Astrocyte of the cerebellum (primary cell): ENCODE measurements at regions not wholly inside any gene's neighbourhood (a gene's known extent, or its start where the extent isn't known, plus 50 kb on each side); places are given as distances from the start of the nearest gene placed in this dataset.

ENCODE experiments used
- DNase-seq: peaks from one replicate; pipeline ENCODE4 v3.0.0-alpha.2; 2011; ENCODE audit warnings: low read depth
- H3K4me3 ChIP-seq: 2 replicates; pipeline ENCODE4 v1.5.1; 2011; ENCODE audit warnings: mild to moderate bottlenecking, low read depth, low read length, moderate library complexity
- CTCF ChIP-seq: IDR thresholded peaks from 2 replicates; pipeline ENCODE4 v1.5.1; 2012; ENCODE audit warnings: low read length, low read depth, moderate library complexity, mild to moderate bottlenecking; ENCODE audit errors: missing control alignments
- in situ Hi-C: cut with HindIII; loops from 2 replicates; pipeline ENCODE4 v1.10.0; 2017; ENCODE audit warnings: low sequenced_read_pairs

DNA sequence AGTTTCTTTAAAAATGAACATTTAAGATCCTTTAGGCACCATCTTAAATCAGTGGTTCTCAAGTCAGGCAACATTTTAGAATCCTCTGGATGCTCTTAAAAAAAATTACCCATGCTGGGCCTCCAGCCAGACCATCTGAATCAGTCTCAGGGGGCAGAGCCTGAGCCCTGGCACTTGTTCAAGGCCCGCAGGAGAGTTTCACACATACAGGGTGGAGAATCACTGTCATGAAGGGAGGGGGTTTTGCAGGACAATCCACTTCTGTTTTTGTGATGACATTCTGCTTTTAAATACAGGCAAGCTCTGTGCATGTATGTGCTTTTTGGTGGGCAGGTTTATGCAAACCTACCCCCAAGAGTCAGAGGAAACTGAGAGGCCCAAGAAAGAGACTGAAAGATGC, 268.6 kb downstream of the SEC23IP start:
- no peak overlapping the region for H3K4me3 ChIP-seq
- in situ Hi-C loops: no loop called here
- TF ChIP-seq CTCF: no peak
- no peak for DNase-seq

- in situ Hi-C loops: no loop called here
- no peak overlapping the region for H3K4me3 ChIP-seq
- no peak for DNase-seq
- TF ChIP-seq CTCF: no peak
Measured at GRCh38 chr10:120162471-120162870, 269.9 kb downstream of the SEC23IP start.

DNA sequence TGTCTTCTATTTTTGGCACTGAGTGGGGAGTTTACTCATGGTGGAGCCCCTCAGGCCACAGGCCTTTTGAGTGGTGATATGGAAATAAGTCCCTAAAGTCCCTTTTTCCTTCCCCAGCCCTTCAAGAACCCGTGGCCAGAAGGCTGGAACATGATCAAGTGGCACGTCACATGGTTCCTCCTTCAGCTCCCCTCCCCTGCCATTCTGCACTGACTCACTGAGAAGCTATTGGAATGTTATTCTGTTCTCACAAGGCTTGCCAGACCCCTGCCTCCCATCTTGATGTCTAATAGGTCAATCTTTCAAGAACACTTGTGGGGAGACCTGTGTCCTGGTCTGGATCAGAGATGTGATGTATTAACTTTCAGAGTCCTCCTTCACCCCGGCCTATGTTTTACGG, 279.8 kb downstream of the SEC23IP start:
- in situ Hi-C loops: no loop called here
- TF ChIP-seq CTCF: no peak

DNA sequence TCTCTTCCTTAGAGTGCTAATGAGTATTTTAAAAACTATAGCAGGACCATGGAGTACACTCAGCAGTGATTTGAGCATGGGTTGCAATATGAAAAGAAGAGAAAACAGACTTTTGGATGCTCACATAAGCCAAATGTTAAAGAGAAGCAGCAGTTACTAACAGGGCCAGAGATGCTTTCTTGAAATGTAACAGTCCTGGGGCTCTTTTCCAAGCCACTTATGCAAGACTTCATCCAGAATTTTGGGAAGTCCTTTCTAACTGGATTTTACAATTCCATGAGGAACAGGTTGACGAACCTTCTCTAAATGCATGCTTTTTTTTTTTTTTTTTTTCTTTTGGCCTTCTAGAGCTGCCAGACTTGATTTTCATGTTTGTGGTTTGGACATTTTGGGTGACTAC, 282.0 kb downstream of the SEC23IP start:
- H3K4me3 ChIP-seq: no peak overlapping the region
- in situ Hi-C loops: no loop called here
- DNase-seq: no peak
- TF ChIP-seq CTCF: no peak

More for the DNA sequence above, 279.8 kb downstream of the SEC23IP start:
- peak; percentile 34 for DNase-seq
- no peak overlapping the region for H3K4me3 ChIP-seq

DNA sequence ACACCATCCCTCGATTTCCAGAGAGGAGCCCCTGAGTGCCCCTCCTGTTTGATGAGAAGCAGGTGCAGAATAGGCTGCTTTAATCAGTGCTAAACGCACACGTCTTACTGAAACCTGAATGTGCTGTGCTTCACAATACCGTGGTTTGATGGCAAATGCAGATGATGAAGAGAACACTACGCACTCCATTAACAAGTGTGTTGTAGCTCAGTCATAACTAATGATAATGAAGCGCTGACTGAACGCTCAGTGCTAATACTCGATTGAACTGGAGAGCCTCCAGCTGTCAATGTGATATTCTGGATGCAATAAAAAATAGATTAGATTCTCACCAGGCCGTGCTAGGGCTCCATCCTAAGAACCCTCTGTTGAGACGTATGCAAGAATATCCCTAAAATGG, 279.7 kb upstream of the PLPP4 start:
- in situ Hi-C loops: no loop called here
- DNase-seq: no peak
- no peak for TF ChIP-seq CTCF
- no peak overlapping the region for H3K4me3 ChIP-seq

DNA sequence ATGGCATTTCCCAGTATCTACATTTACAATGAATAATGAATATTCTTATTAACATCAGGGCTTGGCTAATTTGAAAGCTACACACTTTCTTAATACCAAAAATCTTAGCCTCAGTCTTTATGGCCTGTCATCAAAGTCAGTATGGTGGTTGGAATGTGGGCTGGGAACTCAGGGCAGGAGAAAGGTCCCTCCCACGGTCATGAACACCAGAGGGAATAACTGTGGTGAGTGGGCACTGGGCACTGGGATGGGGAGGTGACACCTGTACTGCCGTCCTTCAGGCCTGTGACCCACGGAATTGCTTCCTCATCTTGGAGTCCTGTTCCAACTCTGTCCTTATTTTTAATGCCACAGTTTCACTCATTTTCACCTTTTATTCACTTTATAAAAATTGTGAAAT, 276.9 kb upstream of the PLPP4 start:
- in situ Hi-C loops: no loop called here
- no peak for TF ChIP-seq CTCF
- DNase-seq: no peak
- H3K4me3 ChIP-seq: no peak overlapping the region

- in situ Hi-C loops: no loop called here
- no peak for DNase-seq
- TF ChIP-seq CTCF: no peak
- no peak overlapping the region for H3K4me3 ChIP-seq
Measured at GRCh38 chr10:120181154-120181553, 275.9 kb upstream of the PLPP4 start.
